DOHH2 (cell line): ENCODE measurements at regions not wholly inside any gene's neighbourhood (a gene's known extent, or its start where the extent isn't known, plus 50 kb on each side); places are given as distances from the start of the nearest gene placed in this dataset.

ENCODE experiments used
- EZH2phosphoT487 ChIP-seq: fragments of 200-600 bp; sonication (generic); IDR thresholded peaks from 2 replicates; pipeline ENCODE4 v1.6.1; 2017; ENCODE audit warnings: borderline replicate concordance, mild to moderate bottlenecking, antibody characterized with exemption, low read length, moderate library complexity, mixed read lengths
- TF ChIP-seq, protein P1 (sequence below): fragments of 200-600 bp; sonication (generic); IDR thresholded peaks from one replicate; pipeline ENCODE4 v1.5.1; 2014; ENCODE audit warnings: antibody characterized with exemption, mild to moderate bottlenecking, low read depth, low read length; ENCODE audit not compliant: poor library complexity, severe bottlenecking

GRCh38 chr3:22380253-22380652, 629.2 kb upstream of the ZNF385D start:
- TF ChIP-seq, protein P1, sequence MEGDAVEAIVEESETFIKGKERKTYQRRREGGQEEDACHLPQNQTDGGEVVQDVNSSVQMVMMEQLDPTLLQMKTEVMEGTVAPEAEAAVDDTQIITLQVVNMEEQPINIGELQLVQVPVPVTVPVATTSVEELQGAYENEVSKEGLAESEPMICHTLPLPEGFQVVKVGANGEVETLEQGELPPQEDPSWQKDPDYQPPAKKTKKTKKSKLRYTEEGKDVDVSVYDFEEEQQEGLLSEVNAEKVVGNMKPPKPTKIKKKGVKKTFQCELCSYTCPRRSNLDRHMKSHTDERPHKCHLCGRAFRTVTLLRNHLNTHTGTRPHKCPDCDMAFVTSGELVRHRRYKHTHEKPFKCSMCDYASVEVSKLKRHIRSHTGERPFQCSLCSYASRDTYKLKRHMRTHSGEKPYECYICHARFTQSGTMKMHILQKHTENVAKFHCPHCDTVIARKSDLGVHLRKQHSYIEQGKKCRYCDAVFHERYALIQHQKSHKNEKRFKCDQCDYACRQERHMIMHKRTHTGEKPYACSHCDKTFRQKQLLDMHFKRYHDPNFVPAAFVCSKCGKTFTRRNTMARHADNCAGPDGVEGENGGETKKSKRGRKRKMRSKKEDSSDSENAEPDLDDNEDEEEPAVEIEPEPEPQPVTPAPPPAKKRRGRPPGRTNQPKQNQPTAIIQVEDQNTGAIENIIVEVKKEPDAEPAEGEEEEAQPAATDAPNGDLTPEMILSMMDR = no peak
- TF ChIP-seq EZH2phosphoT487 = no peak
